ENCODE measurements at regions not wholly inside any gene's neighbourhood (a gene's known extent, or its start where the extent isn't known, plus 50 kb on each side); places are given as distances from the start of the nearest gene placed in this dataset.

- no peak for TF ChIP-seq POLR2A (IDR thresholded peaks at IDR 0.05; ENCODE audit: extremely low read depth, insufficient read length)
- TF ChIP-seq CTCF (IDR thresholded peaks at IDR 0.05; ENCODE audit: low read depth, low read length), result no peak
- no peak for TF ChIP-seq MAX (IDR thresholded peaks at IDR 0.05; ENCODE audit: low read depth, low read length)
These were observed 122.0 kb downstream of the MRPS6 start for GRCh38 chr21:34195335-34195734.

Measured in NB4 (cell line).